ENCODE measurements at regions not wholly inside any gene's neighbourhood (a gene's known extent, or its start where the extent isn't known, plus 50 kb on each side); places are given as distances from the start of the nearest gene placed in this dataset.
"Not testable (repeated sequence)": the region's sequence is repeated elsewhere in the genome, so short reads cannot be mapped to it uniquely, and the experiment has no call there.

GRCh38 chr5:128714551-128714950 is 176.5 kb upstream of the FBN2 start:
- Histone ChIP-seq H3K9me3 (ENCODE audit: low read depth, low read length) (no peaks in the 10 kb centered on the region), H3K27ac (no peak overlapping the region), H3K36me3 (ENCODE audit: insufficient read depth, low read length) (no peaks in the 10 kb centered on the region), H3K9ac (ENCODE audit: insufficient read length) (no peak overlapping the region), H3K4me3 (no peak overlapping the region)
- DNase-seq (ENCODE audit: low read depth, low spot score): no peak
- no peak for TF ChIP-seq FOXP2 (optimal IDR thresholded peaks at IDR 0.05; ENCODE audit: control extremely low read depth, extremely low read length, insufficient read depth)
- TF ChIP-seq POLR2AphosphoS5 (IDR thresholded peaks at IDR 0.05; ENCODE audit: borderline replicate concordance, low read depth, low read length): no peak
- TF ChIP-seq EZH2 (IDR thresholded peaks at IDR 0.05): no peak

- Histone ChIP-seq H3K4me3 (no peak overlapping the region), H3K9me3 (ENCODE audit: low read depth, low read length) (no peaks in the 10 kb centered on the region), H3K27ac (no peak overlapping the region), H3K9ac (ENCODE audit: insufficient read length) (no peak overlapping the region), H3K36me3 (ENCODE audit: insufficient read depth, low read length) (no peaks in the 10 kb centered on the region)
- no peak for TF ChIP-seq POLR2AphosphoS5 (IDR thresholded peaks at IDR 0.05; ENCODE audit: borderline replicate concordance, low read depth, low read length)
- TF ChIP-seq EZH2 (IDR thresholded peaks at IDR 0.05): no peak
- DNase-seq (ENCODE audit: low read depth, low spot score): no peak
These were observed 184.5 kb upstream of the FBN2 start for GRCh38 chr5:128722551-128722950.

GRCh38 chr5:128730021-128730420 is 192.0 kb upstream of the FBN2 start:
- not testable (repeated sequence) for H3K9me3 ChIP-seq (ENCODE audit: low read depth, low read length); DNase-seq (ENCODE audit: low read depth, low spot score); H3K27ac ChIP-seq; H3K4me3 ChIP-seq; H3K9ac ChIP-seq (ENCODE audit: insufficient read length); H3K36me3 ChIP-seq (ENCODE audit: insufficient read depth, low read length)

GRCh38 chr5:128735656-128736055 is 197.6 kb upstream of the FBN2 start:
- not testable (repeated sequence) for H3K36me3 ChIP-seq (ENCODE audit: insufficient read depth, low read length); H3K9me3 ChIP-seq (ENCODE audit: low read depth, low read length); H3K9ac ChIP-seq (ENCODE audit: insufficient read length); H3K4me3 ChIP-seq; DNase-seq (ENCODE audit: low read depth, low spot score); H3K27ac ChIP-seq

- H3K9ac ChIP-seq (ENCODE audit: insufficient read length): no peak overlapping the region
- TF ChIP-seq FOXP2 (optimal IDR thresholded peaks at IDR 0.05; ENCODE audit: control extremely low read depth, extremely low read length, insufficient read depth) (no peak), EZH2 (IDR thresholded peaks at IDR 0.05) (no peak), POLR2AphosphoS5 (IDR thresholded peaks at IDR 0.05; ENCODE audit: borderline replicate concordance, low read depth, low read length) (no peak)
- H3K9me3 ChIP-seq (ENCODE audit: low read depth, low read length): no peaks in the 10 kb centered on the region
- no peak overlapping the region for H3K4me3 ChIP-seq
- H3K36me3 ChIP-seq (ENCODE audit: insufficient read depth, low read length): no peaks in the 10 kb centered on the region
- no peak for DNase-seq (ENCODE audit: low read depth, low spot score)
- H3K27ac ChIP-seq: no peak overlapping the region
These were observed 198.5 kb upstream of the FBN2 start for GRCh38 chr5:128736553-128736952.

- H3K9me3 ChIP-seq (ENCODE audit: low read depth, low read length): no peaks in the 10 kb centered on the region
- TF ChIP-seq POLR2AphosphoS5 (IDR thresholded peaks at IDR 0.05; ENCODE audit: borderline replicate concordance, low read depth, low read length): no peak
- TF ChIP-seq FOXP2 (optimal IDR thresholded peaks at IDR 0.05; ENCODE audit: control extremely low read depth, extremely low read length, insufficient read depth): no peak
- TF ChIP-seq EZH2 (IDR thresholded peaks at IDR 0.05): no peak
- no peaks in the 10 kb centered on the region for H3K36me3 ChIP-seq (ENCODE audit: insufficient read depth, low read length)
- DNase-seq (ENCODE audit: low read depth, low spot score): no peak
- H3K9ac ChIP-seq (ENCODE audit: insufficient read length): no peak overlapping the region
- H3K27ac ChIP-seq: no peak overlapping the region
- no peak overlapping the region for H3K4me3 ChIP-seq
These were observed 211.3 kb upstream of the FBN2 start for GRCh38 chr5:128749136-128749898.

GRCh38 chr5:128750155-128750554 is 212.1 kb upstream of the FBN2 start:
- no peak for DNase-seq (ENCODE audit: low read depth, low spot score)
- no peak overlapping the region for H3K27ac ChIP-seq
- TF ChIP-seq POLR2AphosphoS5 (IDR thresholded peaks at IDR 0.05; ENCODE audit: borderline replicate concordance, low read depth, low read length): no peak
- no peak for TF ChIP-seq FOXP2 (optimal IDR thresholded peaks at IDR 0.05; ENCODE audit: control extremely low read depth, extremely low read length, insufficient read depth)
- TF ChIP-seq EZH2 (IDR thresholded peaks at IDR 0.05): no peak
- H3K36me3 ChIP-seq (ENCODE audit: insufficient read depth, low read length): no peaks in the 10 kb centered on the region
- H3K9ac ChIP-seq (ENCODE audit: insufficient read length): no peak overlapping the region
- H3K4me3 ChIP-seq: no peak overlapping the region
- no peaks in the 10 kb centered on the region for H3K9me3 ChIP-seq (ENCODE audit: low read depth, low read length)

GRCh38 chr5:128757196-128757959 is 207.9 kb upstream of the SLC27A6 start:
- Histone ChIP-seq H3K9ac (ENCODE audit: insufficient read length) (no peak overlapping the region), H3K4me3 (no peak overlapping the region), H3K9me3 (ENCODE audit: low read depth, low read length) (no peaks in the 10 kb centered on the region), H3K36me3 (ENCODE audit: insufficient read depth, low read length) (no peaks in the 10 kb centered on the region), H3K27ac (no peak overlapping the region)
- no peak for DNase-seq (ENCODE audit: low read depth, low spot score)
- TF ChIP-seq EZH2 (IDR thresholded peaks at IDR 0.05) (no peak), FOXP2 (optimal IDR thresholded peaks at IDR 0.05; ENCODE audit: control extremely low read depth, extremely low read length, insufficient read depth) (no peak), POLR2AphosphoS5 (IDR thresholded peaks at IDR 0.05; ENCODE audit: borderline replicate concordance, low read depth, low read length) (no peak)

Measured in SK-N-MC (cell line).